H9 (cell line): ENCODE measurements at regions not wholly inside any gene's neighbourhood (a gene's known extent, or its start where the extent isn't known, plus 50 kb on each side); places are given as distances from the start of the nearest gene placed in this dataset.

ENCODE experiments used
- DNase-seq: peaks from one replicate; pipeline ENCODE4 v3.0.0-alpha.2; 2017
- H2AFZ ChIP-seq: one replicate; pipeline ENCODE4 v1.6.1; 2013; ENCODE audit warnings: mild to moderate bottlenecking, low read length, control low read depth, moderate library complexity
- H2AK5ac ChIP-seq: 2 replicates; pipeline ENCODE4 v1.6.1; 2013; ENCODE audit warnings: low read length, control low read depth, mixed read lengths; ENCODE audit not compliant: insufficient read length
- H2BK120ac ChIP-seq: one replicate; pipeline ENCODE4 v1.6.1; 2013; ENCODE audit warnings: low read depth, mild to moderate bottlenecking, low read length, control low read depth, inconsistent platforms; ENCODE audit not compliant: poor library complexity, severe bottlenecking
- H2BK12ac ChIP-seq: 2 replicates; pipeline ENCODE4 v1.6.1; 2013; ENCODE audit warnings: low read length, control low read depth, mixed read lengths, low read depth; ENCODE audit not compliant: insufficient read length
- H2BK15ac ChIP-seq: 2 replicates; pipeline ENCODE4 v1.6.1; 2013; ENCODE audit warnings: low read depth, low read length, control low read depth
- H2BK20ac ChIP-seq: one replicate; pipeline ENCODE4 v1.6.1; 2013; ENCODE audit warnings: low read depth, mild to moderate bottlenecking, low read length, control low read depth, inconsistent platforms; ENCODE audit not compliant: poor library complexity, severe bottlenecking
- H2BK5ac ChIP-seq: 2 replicates; pipeline ENCODE4 v1.6.1; 2013; ENCODE audit warnings: low read length, control low read depth, mixed read lengths; ENCODE audit not compliant: insufficient read length
- H3K14ac ChIP-seq: 2 replicates; pipeline ENCODE4 v1.6.1; 2013; ENCODE audit warnings: low read length, control low read depth; ENCODE audit not compliant: insufficient read depth
- H3K18ac ChIP-seq: 2 replicates; pipeline ENCODE4 v1.6.1; 2013; ENCODE audit warnings: low read depth, mild to moderate bottlenecking, mixed read lengths, low read length, control low read depth; ENCODE audit not compliant: insufficient read length
- H3K23ac ChIP-seq: 2 replicates; pipeline ENCODE4 v1.6.1; 2013; ENCODE audit warnings: low read length, control low read depth, mixed read lengths, low read depth; ENCODE audit not compliant: insufficient read length
- H3K23me2 ChIP-seq: 2 replicates; pipeline ENCODE4 v1.6.1; 2013; ENCODE audit warnings: low read depth, mild to moderate bottlenecking, mixed read lengths, low read length, control low read depth; ENCODE audit not compliant: insufficient read length, poor library complexity, severe bottlenecking
- H3K27ac ChIP-seq: 2 replicates; pipeline ENCODE4 v1.5.1; 2013; ENCODE audit warnings: low read length, control low read depth, mixed read lengths, low read depth; ENCODE audit not compliant: insufficient read length
- H3K27me3 ChIP-seq: 2 replicates; pipeline ENCODE4 v1.6.1; 2013; ENCODE audit warnings: low read length, control low read depth, inconsistent platforms; ENCODE audit not compliant: insufficient read depth
- H3K4ac ChIP-seq: 2 replicates; pipeline ENCODE4 v1.6.1; 2013; ENCODE audit warnings: low read depth, mild to moderate bottlenecking, control low read depth, inconsistent platforms, low read length, moderate library complexity
- H3K4me1 ChIP-seq: 2 replicates; pipeline ENCODE4 v1.6.1; 2013; ENCODE audit warnings: low read length, control low read depth, inconsistent platforms; ENCODE audit not compliant: insufficient read depth
- H3K4me2 ChIP-seq: 2 replicates; pipeline ENCODE4 v1.6.1; 2013; ENCODE audit warnings: low read length, control low read depth, mixed read lengths; ENCODE audit not compliant: insufficient read length, insufficient read depth
- H3K56ac ChIP-seq: 2 replicates; pipeline ENCODE4 v1.6.1; 2013; ENCODE audit warnings: low read depth, mild to moderate bottlenecking, mixed read lengths, low read length, control low read depth; ENCODE audit not compliant: insufficient read length
- H3K79me1 ChIP-seq: 2 replicates; pipeline ENCODE4 v1.6.1; 2013; ENCODE audit warnings: low read depth, mild to moderate bottlenecking, moderate library complexity, low read length, control low read depth, inconsistent platforms; ENCODE audit not compliant: insufficient read depth, poor library complexity, severe bottlenecking
- H3K79me2 ChIP-seq: 2 replicates; pipeline ENCODE4 v1.6.1; 2013; ENCODE audit warnings: low read length, control low read depth, inconsistent platforms; ENCODE audit not compliant: insufficient read depth
- H3K9ac ChIP-seq: 2 replicates; pipeline ENCODE4 v1.6.1; 2013; ENCODE audit warnings: low read length, control low read depth, mixed read lengths; ENCODE audit not compliant: insufficient read length; ENCODE audit errors: extremely low read depth
- H3K9me3 ChIP-seq: one replicate; pipeline ENCODE4 v1.6.1; 2013; ENCODE audit warnings: low read depth, low read length, inconsistent platforms; ENCODE audit not compliant: control insufficient read depth
- H3T11ph ChIP-seq: one replicate; pipeline ENCODE4 v1.6.1; 2013; ENCODE audit warnings: mild to moderate bottlenecking, low read length, control low read depth, inconsistent platforms
- H4K20me1 ChIP-seq: one replicate; pipeline ENCODE4 v1.6.1; 2013; ENCODE audit not compliant: control insufficient read depth, insufficient read length, insufficient read depth
- H4K5ac ChIP-seq: 2 replicates; pipeline ENCODE4 v1.6.1; 2013; ENCODE audit warnings: low read depth, mild to moderate bottlenecking, mixed read lengths, low read length, control low read depth; ENCODE audit not compliant: insufficient read length
- H4K8ac ChIP-seq: replicated peaks from 2 replicates; pipeline ENCODE4 v1.6.1; 2013; ENCODE audit warnings: low read length, control low read depth, mixed read lengths, low read depth; ENCODE audit not compliant: insufficient read length
- H4K91ac ChIP-seq: 2 replicates; pipeline ENCODE4 v1.6.1; 2013; ENCODE audit warnings: low read depth, mild to moderate bottlenecking, moderate library complexity, mixed read lengths, low read length, control low read depth; ENCODE audit not compliant: insufficient read length
- H3K27ac Mint-ChIP-seq, 3 experiments: 2 replicates in 2 of 3; 3 replicates in 1 of 3; pipeline ENCODE4 v1.8.0; 2020 to 2021; ENCODE audit warnings: mixed read lengths in 3 of 3, mild to moderate bottlenecking in 1 of 3, moderate library complexity in 1 of 3
- H3K27me3 Mint-ChIP-seq: 2 replicates; pipeline ENCODE4 v1.8.0; 2021; ENCODE audit warnings: low read depth, mild to moderate bottlenecking, moderate library complexity, mixed read lengths
- H3K36me3 Mint-ChIP-seq, 3 experiments: 2 replicates in 2 of 3; 3 replicates in 1 of 3; pipeline ENCODE4 v1.8.0; 2020 to 2021; ENCODE audit warnings: low read depth in 3 of 3, mixed read lengths in 3 of 3; ENCODE audit not compliant: insufficient read depth in 1 of 3
- H3K4me1 Mint-ChIP-seq, 2 experiments: 2 replicates each; pipeline ENCODE4 v1.8.0; 2020; ENCODE audit warnings: mixed read lengths in 2 of 2
- H3K4me3 Mint-ChIP-seq, 2 experiments: 2 replicates in 1 of 2; 3 replicates in 1 of 2; pipeline ENCODE4 v1.8.0; 2020 to 2021; ENCODE audit warnings: mild to moderate bottlenecking in 2 of 2, mixed read lengths in 2 of 2, moderate library complexity in 1 of 2
- H3K9me3 Mint-ChIP-seq, 2 experiments: 2 replicates in 1 of 2; 3 replicates in 1 of 2; pipeline ENCODE4 v1.8.0; 2020; ENCODE audit warnings: mild to moderate bottlenecking in 2 of 2, mixed read lengths in 2 of 2, moderate library complexity in 1 of 2
- CTCF ChIP-seq: fragments of 200-600 bp; sonication (generic); conservative IDR thresholded peaks from 3 replicates; pipeline ENCODE4 v1.8.0; 2021; ENCODE audit warnings: antibody characterized with exemption, mild to moderate bottlenecking
- WGBS: extraction: QIAGEN DNeasy Blood & Tissue Kit; methylation state at CpG from one replicate; pipeline ENCODE4 v1.1.7; 2013; ENCODE audit warnings: missing lambda C conversion rate, low lambda C conversion rate, mixed read lengths; ENCODE audit not compliant: insufficient read length; ENCODE audit errors: extremely low coverage; 5-methylcytosine and 5-hydroxymethylcytosine counted together

GRCh38 chr10:60648761-60649160 is 129.5 kb upstream of the CDK1 start:
- Mint-ChIP-seq H3K36me3 (no peaks in the 10 kb centered on the region; a peak in 1 of 7 replicates), H3K27ac (peak overlapping the region in 2 of 3 experiments; percentile 72 to 91; a peak in 2 of 7 replicates), H3K9me3 (no peaks in the 10 kb centered on the region; a peak in 1 of 5 replicates), H3K27me3 (no peaks in the 10 kb centered on the region), H3K4me1 (peaks cover 32 to 34% of the 10 kb centered on the region in 2 experiments), H3K4me3 (no peak overlapping the region)
- no peak overlapping the region for H3K4me2 ChIP-seq
- no CpG with 5 or more reads among the region's 2 CpGs for WGBS
- H4K91ac ChIP-seq, result no peak overlapping the region
- H2BK20ac ChIP-seq, result no peak overlapping the region
- H3K9ac ChIP-seq, result no peak overlapping the region
- no peaks in the 10 kb centered on the region for H3K9me3 ChIP-seq
- H2BK120ac ChIP-seq, result no peak overlapping the region
- no peaks in the 10 kb centered on the region for H4K20me1 ChIP-seq
- H3K27ac ChIP-seq, result no peak overlapping the region
- no peak overlapping the region for H3K4ac ChIP-seq
- no peak overlapping the region for H2BK15ac ChIP-seq
- H2AK5ac ChIP-seq, result no peak overlapping the region
- H4K8ac ChIP-seq, result no peak overlapping the region
- H3K23me2 ChIP-seq, result no peaks in the 10 kb centered on the region
- no peaks in the 10 kb centered on the region for H3K79me2 ChIP-seq
- no peak overlapping the region for H3K23ac ChIP-seq
- no peak overlapping the region for H2AFZ ChIP-seq
- no peak overlapping the region for H3K56ac ChIP-seq
- no peak overlapping the region for H4K5ac ChIP-seq
- no peak for DNase-seq
- H3K14ac ChIP-seq, result no peak overlapping the region
- H3K18ac ChIP-seq, result no peak overlapping the region
- H3K79me1 ChIP-seq, result no peaks in the 10 kb centered on the region
- H3K4me1 ChIP-seq, result peaks cover 7% of the 10 kb centered on the region; the same call in 1 of the 2 replicates
- H2BK5ac ChIP-seq, result no peak overlapping the region
- H3K27me3 ChIP-seq, result no peaks in the 10 kb centered on the region
- no peak for TF ChIP-seq CTCF
- H2BK12ac ChIP-seq, result no peak overlapping the region
- no peak overlapping the region for H3T11ph ChIP-seq
